GM21360 (cell line): ENCODE measurements at regions not wholly inside any gene's neighbourhood (a gene's known extent, or its start where the extent isn't known, plus 50 kb on each side); places are given as distances from the start of the nearest gene placed in this dataset.
"Not testable (repeated sequence)": the region's sequence is repeated elsewhere in the genome, so short reads cannot be mapped to it uniquely, and the experiment has no call there.

Experiments
- ATAC-seq: cut with Tn5 transposase; IDR thresholded peaks from one replicate; pipeline ENCODE4 v1.9.1; 2021; ENCODE audit warnings: mild to moderate bottlenecking, moderate library complexity; ENCODE audit not compliant: unreplicated experiment

GRCh38 chr17:13102477-13102876 lies 84.7 kb upstream of the ELAC2 start:
- ATAC-seq: no peak

- ATAC-seq: no peak
These were observed 82.1 kb upstream of the ELAC2 start for GRCh38 chr17:13099926-13100325.

GRCh38 chr17:13099089-13099735 lies 81.4 kb upstream of the ELAC2 start:
- no peak for ATAC-seq

- ATAC-seq: no peak
These were observed 78.5 kb upstream of the ELAC2 start for GRCh38 chr17:13096291-13096690.

- not testable (repeated sequence) for ATAC-seq
These were observed 74.2 kb upstream of the ELAC2 start for GRCh38 chr17:13092010-13092409.

- ATAC-seq: no peak
These were observed 70.8 kb upstream of the ELAC2 start for GRCh38 chr17:13088666-13089065.

- no peak for ATAC-seq
These were observed 70.0 kb upstream of the ELAC2 start for GRCh38 chr17:13087802-13088201.

- no peak for ATAC-seq
These were observed 68.4 kb upstream of the ELAC2 start for GRCh38 chr17:13086142-13086769.

- ATAC-seq: no peak
These were observed 67.8 kb upstream of the ELAC2 start for GRCh38 chr17:13085578-13085977.

- no peak for ATAC-seq
These were observed 66.6 kb upstream of the ELAC2 start for GRCh38 chr17:13084420-13084819.

GRCh38 chr17:13078591-13079385 lies 61.0 kb upstream of the ELAC2 start:
- no peak for ATAC-seq

- ATAC-seq: no peak
These were observed 59.1 kb upstream of the ELAC2 start for GRCh38 chr17:13076905-13077304.

- no peak for ATAC-seq
These were observed 56.2 kb upstream of the ELAC2 start for GRCh38 chr17:13074026-13074425.

- no peak for ATAC-seq
These were observed 55.2 kb upstream of the ELAC2 start for GRCh38 chr17:13073018-13073417.

- ATAC-seq: no peak
These were observed 52.9 kb upstream of the ELAC2 start for GRCh38 chr17:13070732-13071131.

GRCh38 chr17:13067629-13068303 lies 49.9 kb upstream of the ELAC2 start:
- no peak for ATAC-seq
